ENCODE measurements at regions not wholly inside any gene's neighbourhood (a gene's known extent, or its start where the extent isn't known, plus 50 kb on each side); places are given as distances from the start of the nearest gene placed in this dataset.

DNA sequence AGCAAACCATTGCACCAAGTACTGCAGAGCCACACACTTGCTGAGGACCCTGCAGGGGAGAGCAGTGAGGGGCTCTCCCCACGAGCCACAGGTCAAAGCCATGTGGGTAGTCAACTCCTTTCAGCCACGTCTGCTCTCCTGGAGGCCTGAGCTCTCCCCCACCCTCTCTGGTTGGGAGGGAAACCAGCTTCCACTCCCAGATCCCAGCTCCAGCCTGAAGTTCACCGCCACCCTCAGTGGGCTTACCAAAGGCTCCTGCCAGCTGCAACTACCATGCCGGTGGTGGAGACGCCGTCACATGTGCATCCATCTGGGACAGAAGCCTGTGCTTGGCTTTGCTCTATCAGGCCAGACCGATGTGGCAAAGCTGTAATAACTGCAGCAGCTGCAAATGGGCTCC is 521.5 kb upstream of the RAB6C start:
- DNase-seq, result no peak
- TF ChIP-seq, protein P1, sequence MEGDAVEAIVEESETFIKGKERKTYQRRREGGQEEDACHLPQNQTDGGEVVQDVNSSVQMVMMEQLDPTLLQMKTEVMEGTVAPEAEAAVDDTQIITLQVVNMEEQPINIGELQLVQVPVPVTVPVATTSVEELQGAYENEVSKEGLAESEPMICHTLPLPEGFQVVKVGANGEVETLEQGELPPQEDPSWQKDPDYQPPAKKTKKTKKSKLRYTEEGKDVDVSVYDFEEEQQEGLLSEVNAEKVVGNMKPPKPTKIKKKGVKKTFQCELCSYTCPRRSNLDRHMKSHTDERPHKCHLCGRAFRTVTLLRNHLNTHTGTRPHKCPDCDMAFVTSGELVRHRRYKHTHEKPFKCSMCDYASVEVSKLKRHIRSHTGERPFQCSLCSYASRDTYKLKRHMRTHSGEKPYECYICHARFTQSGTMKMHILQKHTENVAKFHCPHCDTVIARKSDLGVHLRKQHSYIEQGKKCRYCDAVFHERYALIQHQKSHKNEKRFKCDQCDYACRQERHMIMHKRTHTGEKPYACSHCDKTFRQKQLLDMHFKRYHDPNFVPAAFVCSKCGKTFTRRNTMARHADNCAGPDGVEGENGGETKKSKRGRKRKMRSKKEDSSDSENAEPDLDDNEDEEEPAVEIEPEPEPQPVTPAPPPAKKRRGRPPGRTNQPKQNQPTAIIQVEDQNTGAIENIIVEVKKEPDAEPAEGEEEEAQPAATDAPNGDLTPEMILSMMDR (IDR thresholded peaks at IDR 0.05; ENCODE audit: partially characterized antibody, unreplicated experiment), result no peak
- Mint-ChIP-seq H3K36me3 (ENCODE audit: unreplicated experiment) (no peaks in the 10 kb centered on the region), H3K27me3 (ENCODE audit: unreplicated experiment) (peaks cover 7% of the 10 kb centered on the region), H3K27ac (ENCODE audit: unreplicated experiment) (no peak overlapping the region), H3K4me1 (ENCODE audit: low read depth, unreplicated experiment) (peaks cover 19% of the 10 kb centered on the region), H3K4me3 (ENCODE audit: unreplicated experiment) (no peak overlapping the region), H3K9me3 (ENCODE audit: unreplicated experiment) (no peaks in the 10 kb centered on the region)

DNA sequence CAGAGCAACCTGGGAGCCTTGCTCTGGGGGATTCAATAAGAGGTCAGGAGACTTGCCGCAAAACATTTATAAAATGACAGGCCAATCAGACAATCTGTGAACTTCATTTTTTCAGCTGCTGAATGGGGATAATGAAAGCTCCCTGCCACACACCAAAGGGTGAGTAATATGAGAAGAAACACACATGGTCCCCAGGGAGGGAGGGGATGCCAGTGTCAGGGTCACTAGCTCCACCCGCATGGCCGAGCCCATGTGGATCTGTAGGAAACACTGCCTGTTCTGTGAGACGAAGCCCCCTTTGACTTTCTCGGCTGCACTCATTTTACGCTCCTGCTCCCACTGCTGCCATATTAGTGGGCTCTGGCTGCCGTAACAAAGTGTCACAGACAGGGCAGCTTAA is 521.0 kb upstream of the RAB6C start:
- Mint-ChIP-seq H3K36me3 (ENCODE audit: unreplicated experiment) (no peaks in the 10 kb centered on the region), H3K4me3 (ENCODE audit: unreplicated experiment) (no peak overlapping the region), H3K27ac (ENCODE audit: unreplicated experiment) (no peak overlapping the region), H3K9me3 (ENCODE audit: unreplicated experiment) (no peaks in the 10 kb centered on the region), H3K4me1 (ENCODE audit: low read depth, unreplicated experiment) (peaks cover 19% of the 10 kb centered on the region), H3K27me3 (ENCODE audit: unreplicated experiment) (peaks cover 7% of the 10 kb centered on the region)
- DNase-seq, result no peak
- TF ChIP-seq, protein P1 (IDR thresholded peaks at IDR 0.05; ENCODE audit: partially characterized antibody, unreplicated experiment), result no peak

DNA sequence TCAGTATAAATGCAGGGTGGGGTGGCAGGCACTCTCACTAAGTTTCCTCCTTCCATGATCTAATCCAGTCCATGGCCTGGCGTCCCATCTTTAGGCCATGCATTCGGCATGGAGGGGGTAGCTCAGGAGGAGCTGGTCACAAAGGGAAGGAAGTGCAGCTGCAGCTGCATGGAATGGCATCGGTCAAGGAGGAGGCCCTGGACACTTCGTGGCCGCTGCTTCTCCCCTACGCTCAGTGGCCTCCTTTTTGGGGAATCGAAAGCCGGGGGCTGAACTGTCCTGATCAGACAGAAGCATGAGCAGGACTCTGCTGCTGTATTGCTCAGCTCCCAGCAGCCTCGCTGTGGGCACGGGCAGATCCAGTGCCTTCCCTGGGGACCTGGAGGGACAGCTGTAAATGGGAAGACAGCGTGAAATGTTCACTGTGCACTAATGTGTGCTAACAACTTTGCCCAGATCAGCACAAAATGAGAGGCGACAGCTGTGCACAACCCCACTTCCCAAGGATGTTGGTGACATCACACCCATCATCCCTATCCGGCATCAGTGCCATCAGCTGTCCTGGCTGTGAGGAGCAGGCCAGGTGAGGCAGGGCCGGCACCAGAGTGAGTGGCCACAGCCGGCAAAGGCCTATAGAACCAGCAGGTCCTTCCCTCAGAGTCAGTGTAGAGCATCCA is 520.1 kb upstream of the RAB6C start:
- TF ChIP-seq, protein P1 (IDR thresholded peaks at IDR 0.05; ENCODE audit: partially characterized antibody, unreplicated experiment), result no peak
- peak; percentile 46 for DNase-seq
- H3K9me3 Mint-ChIP-seq (ENCODE audit: unreplicated experiment), result no peaks in the 10 kb centered on the region
- H3K4me1 Mint-ChIP-seq (ENCODE audit: low read depth, unreplicated experiment), result peaks cover 19% of the 10 kb centered on the region
- H3K36me3 Mint-ChIP-seq (ENCODE audit: unreplicated experiment), result no peaks in the 10 kb centered on the region
- H3K27me3 Mint-ChIP-seq (ENCODE audit: unreplicated experiment), result peaks cover 7% of the 10 kb centered on the region
- H3K27ac Mint-ChIP-seq (ENCODE audit: unreplicated experiment), result peak overlapping the region; percentile 45
- peak overlapping the region; percentile 30 for H3K4me3 Mint-ChIP-seq (ENCODE audit: unreplicated experiment)

DNA sequence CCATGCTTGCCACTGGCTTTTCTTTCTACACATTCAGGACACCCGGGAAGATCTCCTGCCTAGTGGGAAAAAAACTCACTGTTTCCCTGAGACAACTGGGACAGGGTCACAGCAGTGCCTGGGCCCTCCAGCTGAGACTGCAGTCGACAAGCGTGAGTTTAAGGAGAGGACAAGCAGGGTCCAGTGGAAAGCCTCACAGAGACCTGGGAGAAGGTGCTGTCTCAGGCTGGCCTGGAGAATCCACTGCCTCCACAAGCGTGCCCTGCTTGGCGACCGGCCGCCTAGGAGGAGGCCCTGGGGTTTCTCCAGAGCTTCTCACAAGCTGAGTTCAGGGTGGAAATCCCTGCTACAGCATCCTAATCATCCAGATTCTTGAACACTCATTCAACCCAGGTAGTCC is 519.6 kb upstream of the RAB6C start:
- H3K4me3 Mint-ChIP-seq (ENCODE audit: unreplicated experiment), result no peak overlapping the region
- TF ChIP-seq, protein P1 (IDR thresholded peaks at IDR 0.05; ENCODE audit: partially characterized antibody, unreplicated experiment), result no peak

DNA sequence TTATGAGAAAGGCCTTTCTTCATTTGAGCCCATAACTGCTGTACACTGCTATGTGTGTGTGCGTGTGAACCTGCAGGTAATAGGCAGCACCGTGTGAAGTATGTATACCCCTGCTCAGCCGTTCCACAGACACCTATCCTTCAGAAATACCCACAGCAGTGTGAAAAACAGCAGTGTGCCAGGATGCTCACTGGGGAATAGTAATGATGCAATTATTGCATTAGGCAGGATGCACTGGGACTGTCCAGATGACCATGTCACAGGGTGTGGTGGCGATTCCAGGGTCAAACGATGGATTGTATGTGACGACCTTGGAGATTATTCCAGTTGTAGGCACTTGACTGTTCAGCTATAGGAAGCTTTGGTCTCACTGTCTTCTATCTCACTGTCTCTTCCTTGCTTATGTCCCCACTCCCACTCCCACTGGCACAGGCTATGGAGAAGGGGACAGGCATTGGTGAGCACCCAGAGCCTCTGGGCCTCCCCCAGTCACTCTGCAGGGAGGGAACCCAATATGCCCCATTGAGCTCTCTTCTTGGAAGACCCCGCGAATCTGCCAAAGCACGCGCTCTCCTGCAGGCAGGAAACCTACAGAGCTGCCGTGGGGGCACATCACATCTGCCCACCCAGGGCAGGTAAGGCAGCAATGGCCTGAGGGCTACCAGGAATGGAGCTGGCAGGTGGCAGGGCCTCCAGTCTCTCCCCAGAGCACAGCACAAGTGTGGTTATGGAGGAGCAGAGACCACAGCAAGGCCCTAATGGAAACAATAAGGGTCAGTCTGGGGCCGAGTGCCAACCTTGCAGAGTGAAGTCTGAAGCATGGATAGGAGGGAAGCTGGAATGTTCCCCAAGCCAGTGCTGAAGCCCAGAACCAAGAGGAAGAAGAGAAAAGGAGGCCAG is 518.9 kb upstream of the RAB6C start:
- peaks cover 19% of the 10 kb centered on the region for H3K4me1 Mint-ChIP-seq (ENCODE audit: low read depth, unreplicated experiment)
- no peak for DNase-seq
- H3K36me3 Mint-ChIP-seq (ENCODE audit: unreplicated experiment), result peaks cover 3% of the 10 kb centered on the region
- H3K27me3 Mint-ChIP-seq (ENCODE audit: unreplicated experiment), result peaks cover 7% of the 10 kb centered on the region
- TF ChIP-seq, protein P1 (IDR thresholded peaks at IDR 0.05; ENCODE audit: partially characterized antibody, unreplicated experiment), result no peak
- no peak overlapping the region for H3K27ac Mint-ChIP-seq (ENCODE audit: unreplicated experiment)
- H3K9me3 Mint-ChIP-seq (ENCODE audit: unreplicated experiment), result peaks cover 3% of the 10 kb centered on the region
- H3K4me3 Mint-ChIP-seq (ENCODE audit: unreplicated experiment), result no peak overlapping the region

More for the DNA sequence above, 519.6 kb upstream of the RAB6C start:
- Mint-ChIP-seq H3K4me1 (ENCODE audit: low read depth, unreplicated experiment) (peaks cover 19% of the 10 kb centered on the region), H3K27me3 (ENCODE audit: unreplicated experiment) (peaks cover 7% of the 10 kb centered on the region), H3K27ac (ENCODE audit: unreplicated experiment) (peak overlapping the region; percentile 45), H3K9me3 (ENCODE audit: unreplicated experiment) (peaks cover 2% of the 10 kb centered on the region), H3K36me3 (ENCODE audit: unreplicated experiment) (peaks cover 2% of the 10 kb centered on the region)
- no peak for DNase-seq

Data from glutamatergic neuron (in vitro differentiated cells).